Lower leg skin (tissue), 4 donors: ENCODE measurements at regions not wholly inside any gene's neighbourhood (a gene's known extent, or its start where the extent isn't known, plus 50 kb on each side); places are given as distances from the start of the nearest gene placed in this dataset.

Experiments
- DNase-seq, 2 donors: peaks; one replicate each; pipeline ENCODE4 v3.0.0-alpha.2; 2019; ENCODE audit warnings: low spot score in 2 of 2
- H3K4me3 ChIP-seq: fragments of 200-600 bp; sonication (generic); 2 replicates; pipeline ENCODE4 v1.5.1; 2017; ENCODE audit warnings: mild to moderate bottlenecking, low read depth; ENCODE audit not compliant: poor library complexity, severe bottlenecking
- CTCF ChIP-seq, 3 donors: fragments of 450-650 bp; IDR thresholded peaks; one replicate each; pipeline ENCODE4 v1.5.1; 2016; ENCODE audit warnings: antibody characterized with exemption in 3 of 3, mild to moderate bottlenecking in 3 of 3, moderate library complexity in 2 of 3
- POLR2A ChIP-seq, 2 donors: fragments of 450-650 bp; IDR thresholded peaks; one replicate each; pipeline ENCODE4 v1.6.1; 2016 to 2017; ENCODE audit warnings: antibody characterized with exemption in 2 of 2, mild to moderate bottlenecking in 1 of 2, moderate library complexity in 1 of 2
- WGBS, 2 donors: methylation state at CpG; one replicate each; pipeline ENCODE4 v1.1.5; 2018; 5-methylcytosine and 5-hydroxymethylcytosine counted together
- intact Hi-C: fragments of 100-400 bp; cut with DNase I; formaldehyde crosslinking; loops from one replicate; pipeline ENCODE4 v1.15.0; 2023; ENCODE audit warnings: low total_unique reads

- TF ChIP-seq CTCF (IDR thresholded peaks at IDR 0.05) (no peak), POLR2A (IDR thresholded peaks at IDR 0.05) (no peak)
- 57 to 63% methylated on average over 3 of the region's 3 CpGs for WGBS, 2 donors
- H3K4me3 ChIP-seq = no peak overlapping the region
- no peak for DNase-seq
- intact Hi-C loops = no loop called here
These were observed 197.0 kb downstream of the ASB9 start for GRCh38 chrX:15072880-15073279.

GRCh38 chrX:15072259-15072658 lies 197.6 kb downstream of the ASB9 start:
- WGBS, 2 donors = 57 to 60% methylated on average over 3 of the region's 3 CpGs
- no peak overlapping the region for H3K4me3 ChIP-seq
- intact Hi-C loops = no loop called here
- DNase-seq = no peak
- TF ChIP-seq POLR2A (IDR thresholded peaks at IDR 0.05) (no peak), CTCF (IDR thresholded peaks at IDR 0.05) (no peak)

- intact Hi-C loops = no loop called here
- DNase-seq = no peak
- no peak for TF ChIP-seq POLR2A (IDR thresholded peaks at IDR 0.05)
- no peak for TF ChIP-seq CTCF (IDR thresholded peaks at IDR 0.05)
- no peak overlapping the region for H3K4me3 ChIP-seq
- WGBS, 2 donors = 72 to 84% methylated on average over 2 of the region's 2 CpGs
These were observed 186.3 kb downstream of the MOSPD2 start for GRCh38 chrX:15059474-15059873.

GRCh38 chrX:15056044-15056443 lies 182.8 kb downstream of the MOSPD2 start:
- TF ChIP-seq CTCF (IDR thresholded peaks at IDR 0.05) (no peak), POLR2A (IDR thresholded peaks at IDR 0.05) (no peak)
- H3K4me3 ChIP-seq = no peak overlapping the region
- DNase-seq = no peak
- intact Hi-C loops = no loop called here
- WGBS, 2 donors = 79 to 88% methylated on average over 2 of the region's 2 CpGs

- 62 to 71% methylated on average over 3 of the region's 3 CpGs for WGBS, 2 donors
- no peak for DNase-seq
- H3K4me3 ChIP-seq = no peak overlapping the region
- TF ChIP-seq POLR2A (IDR thresholded peaks at IDR 0.05) (no peak), CTCF (IDR thresholded peaks at IDR 0.05) (no peak)
- intact Hi-C loops = no loop called here
These were observed 182.1 kb downstream of the MOSPD2 start for GRCh38 chrX:15055146-15055930.

- intact Hi-C loops = no loop called here
- TF ChIP-seq POLR2A (IDR thresholded peaks at IDR 0.05) = no peak
- TF ChIP-seq CTCF (IDR thresholded peaks at IDR 0.05) = no peak
- H3K4me3 ChIP-seq = no peak overlapping the region
- 73 to 89% methylated on average over 5 of the region's 5 CpGs for WGBS, 2 donors
- DNase-seq = no peak
These were observed 177.2 kb downstream of the MOSPD2 start for GRCh38 chrX:15050395-15050794.
